ACC112 (cell line): ENCODE measurements at regions not wholly inside any gene's neighbourhood (a gene's known extent, or its start where the extent isn't known, plus 50 kb on each side); places are given as distances from the start of the nearest gene placed in this dataset.
A peak's percentile ranks its signal among the peaks of the same experiment; 100 is the strongest.

ENCODE experiments used
- H2AFZ ChIP-seq: fragments of 200-600 bp; sonication (generic); one replicate; pipeline ENCODE4 v1.6.0; 2017; ENCODE audit warnings: antibody characterized with exemption, low read length; ENCODE audit not compliant: unreplicated experiment
- H3K27ac ChIP-seq: fragments of 200-600 bp; sonication (generic); 2 replicates; pipeline ENCODE4 v1.5.1; 2014; ENCODE audit warnings: low read depth, mild to moderate bottlenecking, antibody characterized with exemption, low read length, moderate library complexity
- H3K27me3 ChIP-seq: fragments of 200-600 bp; sonication (generic); 2 replicates; pipeline ENCODE4 v1.6.1; 2014; ENCODE audit warnings: mild to moderate bottlenecking, antibody characterized with exemption, low read length, moderate library complexity, mixed read lengths; ENCODE audit not compliant: insufficient read depth
- H3K36me3 ChIP-seq: fragments of 200-600 bp; sonication (generic); 2 replicates; pipeline ENCODE4 v1.6.1; 2016; ENCODE audit warnings: mild to moderate bottlenecking, antibody characterized with exemption, low read length, moderate library complexity, mixed read lengths; ENCODE audit not compliant: insufficient read depth
- H3K4me1 ChIP-seq: fragments of 200-600 bp; sonication (generic); one replicate; pipeline ENCODE4 v1.6.1; 2016; ENCODE audit warnings: low read length, mixed read lengths; ENCODE audit not compliant: insufficient read depth, unreplicated experiment, control insufficient read depth
- H3K4me3 ChIP-seq: fragments of 200-600 bp; sonication (generic); 2 replicates; pipeline ENCODE4 v1.5.1; 2014; ENCODE audit warnings: mild to moderate bottlenecking, low read depth, low read length
- H3K79me2 ChIP-seq: fragments of 200-600 bp; sonication (generic); one replicate; pipeline ENCODE4 v1.6.0; 2016; ENCODE audit warnings: low read length; ENCODE audit not compliant: control insufficient read depth, unreplicated experiment, insufficient read depth

DNA sequence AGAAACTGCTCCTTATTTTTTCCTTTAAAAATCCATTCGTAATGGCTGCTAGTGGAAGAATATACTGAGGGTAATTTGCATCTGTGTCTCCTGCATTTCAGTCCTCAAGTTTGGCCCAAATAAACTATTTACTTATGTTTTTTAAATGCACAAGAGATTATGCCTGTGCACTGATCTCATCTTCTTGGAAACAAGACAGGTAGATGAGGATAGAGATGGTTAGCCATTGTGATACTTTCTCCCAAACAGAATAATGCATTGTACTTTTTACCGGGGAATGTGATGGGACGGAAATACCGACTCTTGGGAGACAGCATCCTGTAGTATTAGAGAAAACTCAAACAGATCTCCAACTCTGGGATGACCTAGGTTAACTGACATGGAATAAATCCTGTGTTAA is 72.5 kb upstream of the DAB2 start:
- 0 out of 2 replicates have a peak, but pooled peaks cover under 1% of the 10 kb centered on the region for H3K36me3 ChIP-seq
- H3K27me3 ChIP-seq = no peaks in the 10 kb centered on the region
- H3K27ac ChIP-seq = no peak overlapping the region
- H3K4me1 ChIP-seq = peaks cover 57% of the 10 kb centered on the region
- no peaks in the 10 kb centered on the region for H3K79me2 ChIP-seq
- no peak overlapping the region for H3K4me3 ChIP-seq
- H2AFZ ChIP-seq = peak overlapping the region; percentile 15

DNA sequence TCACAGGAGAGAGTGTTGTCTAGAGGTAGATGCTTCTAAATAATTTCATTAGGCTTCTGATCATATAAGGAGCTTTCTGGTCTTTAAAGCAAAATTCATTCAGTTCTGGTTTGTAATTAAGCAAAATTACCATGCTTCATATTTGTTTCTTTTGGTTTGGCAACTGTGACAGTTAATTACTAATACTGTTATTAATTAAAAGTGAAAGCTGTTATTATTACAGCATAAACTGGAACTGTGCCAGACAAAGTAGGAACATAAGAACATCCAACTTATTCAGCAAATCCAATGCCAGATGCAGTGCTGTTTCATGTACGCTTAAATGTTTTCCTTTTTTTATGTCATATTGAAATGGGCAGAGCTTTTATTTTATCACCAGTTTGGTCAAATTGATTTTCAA is 70.4 kb upstream of the DAB2 start:
- 0 out of 2 replicates have a peak overlapping the region, but pooled peaks have one; percentile 3 for H3K27ac ChIP-seq
- H2AFZ ChIP-seq = peak overlapping the region; percentile 19
- H3K79me2 ChIP-seq = no peaks in the 10 kb centered on the region
- no peak overlapping the region for H3K4me3 ChIP-seq
- 0 out of 2 replicates have a peak, but pooled peaks cover 7% of the 10 kb centered on the region for H3K36me3 ChIP-seq
- H3K4me1 ChIP-seq = peaks cover 36% of the 10 kb centered on the region
- H3K27me3 ChIP-seq = no peaks in the 10 kb centered on the region

DNA sequence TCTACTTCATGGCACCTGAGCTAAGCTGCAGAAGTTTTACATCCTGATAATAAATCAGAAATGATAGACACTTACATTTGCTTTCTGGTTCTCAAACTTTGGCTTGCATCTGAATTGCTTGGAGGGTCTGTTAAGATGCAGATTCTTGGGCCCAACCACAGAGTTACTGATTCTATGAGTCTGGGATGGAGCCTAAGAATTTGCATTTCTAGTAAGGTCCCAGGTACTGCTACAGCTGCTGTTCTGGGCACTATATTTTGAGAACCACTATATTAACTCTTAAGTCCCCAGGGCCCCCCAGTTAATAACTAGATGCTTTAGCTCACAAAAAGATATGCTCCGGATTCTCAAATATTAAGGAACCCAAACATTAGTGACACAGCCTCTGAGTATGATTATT is 69.8 kb upstream of the DAB2 start:
- no peaks in the 10 kb centered on the region for H3K27me3 ChIP-seq
- 0 out of 2 replicates have a peak, but pooled peaks cover 7% of the 10 kb centered on the region for H3K36me3 ChIP-seq
- H2AFZ ChIP-seq = peak overlapping the region; percentile 19
- peaks cover 34% of the 10 kb centered on the region for H3K4me1 ChIP-seq
- no peaks in the 10 kb centered on the region for H3K79me2 ChIP-seq
- H3K4me3 ChIP-seq = no peak overlapping the region
- peak overlapping the region; percentile 3; the same call in 1 of the 2 replicates for H3K27ac ChIP-seq

DNA sequence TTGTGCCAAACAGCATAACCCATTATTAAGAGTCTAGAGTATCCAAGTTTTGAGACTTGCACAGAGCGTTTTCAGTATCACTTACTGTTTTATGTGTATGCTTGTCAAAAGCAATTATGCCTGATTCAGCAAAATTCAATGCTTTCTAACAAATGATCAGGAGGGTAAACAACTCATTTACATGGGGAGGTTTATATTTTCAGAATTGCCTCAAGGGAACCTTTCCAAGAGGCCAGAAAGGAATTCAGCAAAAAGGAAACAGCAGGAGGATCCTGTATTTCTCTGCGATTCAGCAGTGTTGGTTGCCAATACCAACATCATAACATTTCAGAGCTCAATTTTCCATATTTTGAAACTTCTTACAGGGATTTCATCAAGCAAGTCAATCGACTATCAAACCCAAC is 69.3 kb upstream of the DAB2 start:
- Histone ChIP-seq H3K4me1 (peaks cover 32% of the 10 kb centered on the region), H3K36me3 (0 out of 2 replicates have a peak, but pooled peaks cover 7% of the 10 kb centered on the region), H3K79me2 (no peaks in the 10 kb centered on the region), H2AFZ (peak overlapping the region; percentile 19), H3K27me3 (no peaks in the 10 kb centered on the region), H3K27ac (peak overlapping the region; percentile 14), H3K4me3 (peak overlapping the region; percentile 22)

DNA sequence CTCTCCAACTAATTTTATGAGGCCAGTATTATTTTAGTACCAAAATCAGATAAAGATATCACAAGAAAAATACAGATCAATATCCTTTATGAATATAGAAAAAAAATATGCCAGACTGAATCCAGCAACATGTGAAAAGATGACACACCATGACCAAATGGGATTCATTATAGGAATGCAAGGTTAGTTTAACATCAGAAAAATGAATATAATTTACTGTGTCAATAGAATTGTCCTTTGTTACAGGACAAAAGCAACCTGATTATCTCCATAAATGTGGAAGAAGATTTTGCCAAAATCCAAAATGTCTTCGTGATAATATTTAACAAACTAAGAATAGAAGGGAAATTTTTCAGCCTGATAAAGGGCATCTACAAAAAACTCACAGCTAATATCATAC is 66.4 kb upstream of the DAB2 start:
- no peak overlapping the region for H3K27ac ChIP-seq
- no peak overlapping the region for H3K4me3 ChIP-seq
- H3K36me3 ChIP-seq = 0 out of 2 replicates have a peak, but pooled peaks cover 7% of the 10 kb centered on the region
- H2AFZ ChIP-seq = no peak overlapping the region
- peaks cover 15% of the 10 kb centered on the region for H3K4me1 ChIP-seq
- H3K27me3 ChIP-seq = no peaks in the 10 kb centered on the region
- no peaks in the 10 kb centered on the region for H3K79me2 ChIP-seq

DNA sequence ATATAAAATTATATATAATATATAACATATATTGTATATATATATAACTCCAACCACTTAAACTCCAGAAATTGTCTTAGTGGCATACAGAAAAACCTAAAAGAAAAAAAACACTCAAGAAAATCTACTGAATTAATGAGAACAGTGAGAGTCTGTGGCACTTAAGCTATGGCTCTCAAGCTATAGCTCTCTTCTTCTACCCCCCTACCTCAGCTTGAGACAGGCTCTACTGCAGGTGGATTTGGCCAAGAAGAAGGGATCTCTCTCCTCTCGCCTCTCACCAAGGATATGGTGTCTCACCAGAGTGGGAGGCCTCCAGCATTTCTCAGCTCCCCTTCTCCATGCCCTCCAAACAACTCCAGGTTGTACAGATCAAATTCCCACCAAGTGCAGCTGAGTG is 64.5 kb upstream of the DAB2 start:
- no peaks in the 10 kb centered on the region for H3K79me2 ChIP-seq
- no peak overlapping the region for H2AFZ ChIP-seq
- H3K4me1 ChIP-seq = peaks cover 1% of the 10 kb centered on the region
- H3K27ac ChIP-seq = no peak overlapping the region
- 0 out of 2 replicates have a peak, but pooled peaks cover 7% of the 10 kb centered on the region for H3K36me3 ChIP-seq
- H3K27me3 ChIP-seq = no peaks in the 10 kb centered on the region
- no peak overlapping the region for H3K4me3 ChIP-seq

DNA sequence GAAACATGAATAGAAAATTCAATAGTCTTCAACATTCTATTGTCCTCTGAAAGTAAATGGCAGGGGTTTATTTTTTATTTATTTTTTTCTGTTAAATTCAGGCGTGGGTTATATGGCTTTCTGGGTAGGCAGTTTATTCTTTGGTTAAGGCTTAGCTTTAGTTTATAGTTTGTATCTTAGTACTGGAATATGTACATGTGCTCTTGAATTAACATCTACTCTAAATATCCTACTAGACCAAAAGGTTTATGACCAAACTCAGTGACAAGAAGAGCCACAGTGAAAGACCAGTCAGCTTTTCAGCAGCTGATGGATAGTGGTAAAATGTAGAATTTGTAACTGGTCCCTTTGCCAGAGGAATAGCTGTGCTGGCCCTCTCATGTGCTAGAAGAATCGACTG is 62.0 kb upstream of the DAB2 start:
- H3K4me3 ChIP-seq = no peak overlapping the region
- H3K36me3 ChIP-seq = 0 out of 2 replicates have a peak, but pooled peaks cover 3% of the 10 kb centered on the region
- H3K27me3 ChIP-seq = no peaks in the 10 kb centered on the region
- no peak overlapping the region for H2AFZ ChIP-seq
- H3K4me1 ChIP-seq = no peaks in the 10 kb centered on the region
- no peaks in the 10 kb centered on the region for H3K79me2 ChIP-seq
- H3K27ac ChIP-seq = no peak overlapping the region

DNA sequence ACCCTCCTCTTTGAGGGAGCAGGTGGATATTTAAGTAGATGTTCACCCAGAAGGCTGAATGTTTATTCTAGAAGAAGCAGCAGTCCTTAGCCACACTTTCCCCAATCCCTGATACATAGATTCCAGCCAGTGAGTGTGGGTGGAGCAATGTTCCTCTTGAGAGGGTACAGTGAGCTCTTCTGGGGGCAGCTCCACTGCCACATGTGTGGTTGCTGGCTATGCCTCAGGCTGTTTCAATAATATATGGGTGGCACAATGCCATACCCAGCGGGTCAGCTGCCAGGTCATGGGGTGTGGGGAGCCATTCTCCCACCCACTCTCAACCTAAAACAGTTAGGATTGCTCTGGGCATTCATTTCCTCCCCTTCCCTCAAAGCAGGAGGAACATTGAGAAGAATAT is 61.6 kb upstream of the DAB2 start:
- no peak overlapping the region for H3K27ac ChIP-seq
- H3K27me3 ChIP-seq = no peaks in the 10 kb centered on the region
- no peak overlapping the region for H3K4me3 ChIP-seq
- H2AFZ ChIP-seq = no peak overlapping the region
- no peaks in the 10 kb centered on the region for H3K79me2 ChIP-seq
- no peaks in the 10 kb centered on the region for H3K4me1 ChIP-seq
- H3K36me3 ChIP-seq = 0 out of 2 replicates have a peak, but pooled peaks cover 3% of the 10 kb centered on the region

DNA sequence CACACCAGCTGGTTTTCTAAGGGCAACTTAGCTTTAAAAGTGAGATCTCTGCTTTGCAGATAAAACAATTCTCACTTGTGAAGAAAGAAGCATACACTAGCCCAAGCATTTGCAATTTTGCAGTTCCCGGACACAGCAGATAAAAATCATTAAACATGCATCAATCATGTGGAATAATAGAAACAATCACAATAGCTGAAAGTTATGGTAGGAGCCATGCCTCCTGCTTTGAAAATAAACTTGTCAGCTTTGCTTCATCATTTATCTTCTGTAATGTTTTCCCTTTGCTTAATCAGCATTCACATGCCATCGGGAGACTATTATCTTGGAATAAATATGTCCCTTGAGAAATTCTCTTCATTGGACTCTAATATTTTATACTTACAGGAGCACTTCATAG is 60.3 kb upstream of the DAB2 start:
- Histone ChIP-seq H3K27me3 (no peaks in the 10 kb centered on the region), H2AFZ (no peak overlapping the region), H3K4me1 (no peaks in the 10 kb centered on the region), H3K27ac (no peak overlapping the region), H3K36me3 (no peaks in the 10 kb centered on the region), H3K4me3 (no peak overlapping the region), H3K79me2 (no peaks in the 10 kb centered on the region)

DNA sequence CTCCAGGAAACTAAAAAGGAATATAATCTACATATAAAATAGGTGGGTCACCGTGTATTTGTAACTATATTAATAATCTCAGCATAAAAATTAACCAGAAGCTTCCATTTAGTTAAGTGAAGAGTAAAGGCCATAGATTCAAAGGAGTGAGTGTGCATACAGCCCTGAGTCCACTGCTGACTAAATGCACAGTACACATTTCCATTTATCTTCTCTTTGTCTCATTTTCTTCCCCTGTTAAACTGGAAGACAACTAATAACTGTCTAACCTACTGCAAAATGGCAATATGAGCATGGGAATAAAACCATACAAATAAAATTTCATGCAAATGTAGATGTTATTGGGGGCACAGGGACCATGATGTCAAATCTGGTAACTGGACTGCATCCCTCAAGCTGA is 59.9 kb upstream of the DAB2 start:
- Histone ChIP-seq H3K79me2 (no peaks in the 10 kb centered on the region), H3K4me1 (no peaks in the 10 kb centered on the region), H3K27me3 (no peaks in the 10 kb centered on the region), H3K4me3 (no peak overlapping the region), H2AFZ (no peak overlapping the region), H3K27ac (no peak overlapping the region), H3K36me3 (no peaks in the 10 kb centered on the region)

DNA sequence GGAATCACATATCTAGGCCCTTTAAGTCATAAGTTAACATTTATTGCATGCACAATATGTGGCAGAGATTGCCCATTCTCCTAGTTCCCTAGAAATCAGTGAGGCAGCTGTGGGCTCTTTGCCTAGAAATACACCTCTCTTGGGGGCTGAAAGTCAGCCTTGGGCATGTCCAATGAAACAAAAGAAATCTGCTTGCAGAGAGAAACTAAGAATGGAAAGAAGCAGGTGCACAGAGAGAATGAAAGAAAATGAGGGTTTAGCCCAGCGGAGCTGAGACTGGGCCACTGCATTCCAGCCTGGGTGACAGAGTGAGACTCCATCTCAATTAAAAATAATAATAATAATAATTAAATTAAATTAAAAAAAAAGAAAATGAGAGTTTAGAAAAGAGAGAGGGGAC is 57.3 kb upstream of the DAB2 start:
- H3K27me3 ChIP-seq = no peaks in the 10 kb centered on the region
- H3K27ac ChIP-seq = no peak overlapping the region
- H3K79me2 ChIP-seq = no peaks in the 10 kb centered on the region
- H3K4me3 ChIP-seq = no peak overlapping the region
- no peaks in the 10 kb centered on the region for H3K4me1 ChIP-seq
- H2AFZ ChIP-seq = no peak overlapping the region
- H3K36me3 ChIP-seq = no peaks in the 10 kb centered on the region
